ENCODE measurements at regions not wholly inside any gene's neighbourhood (a gene's known extent, or its start where the extent isn't known, plus 50 kb on each side); places are given as distances from the start of the nearest gene placed in this dataset.

GRCh38 chr12:83659321-83659720, 972.6 kb downstream of the TMTC2 start:
- TF ChIP-seq, protein P1, sequence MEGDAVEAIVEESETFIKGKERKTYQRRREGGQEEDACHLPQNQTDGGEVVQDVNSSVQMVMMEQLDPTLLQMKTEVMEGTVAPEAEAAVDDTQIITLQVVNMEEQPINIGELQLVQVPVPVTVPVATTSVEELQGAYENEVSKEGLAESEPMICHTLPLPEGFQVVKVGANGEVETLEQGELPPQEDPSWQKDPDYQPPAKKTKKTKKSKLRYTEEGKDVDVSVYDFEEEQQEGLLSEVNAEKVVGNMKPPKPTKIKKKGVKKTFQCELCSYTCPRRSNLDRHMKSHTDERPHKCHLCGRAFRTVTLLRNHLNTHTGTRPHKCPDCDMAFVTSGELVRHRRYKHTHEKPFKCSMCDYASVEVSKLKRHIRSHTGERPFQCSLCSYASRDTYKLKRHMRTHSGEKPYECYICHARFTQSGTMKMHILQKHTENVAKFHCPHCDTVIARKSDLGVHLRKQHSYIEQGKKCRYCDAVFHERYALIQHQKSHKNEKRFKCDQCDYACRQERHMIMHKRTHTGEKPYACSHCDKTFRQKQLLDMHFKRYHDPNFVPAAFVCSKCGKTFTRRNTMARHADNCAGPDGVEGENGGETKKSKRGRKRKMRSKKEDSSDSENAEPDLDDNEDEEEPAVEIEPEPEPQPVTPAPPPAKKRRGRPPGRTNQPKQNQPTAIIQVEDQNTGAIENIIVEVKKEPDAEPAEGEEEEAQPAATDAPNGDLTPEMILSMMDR (IDR thresholded peaks at IDR 0.05), result no peak
- TF ChIP-seq EZH2 (IDR thresholded peaks at IDR 0.05), result no peak

Data from neural progenitor cell (in vitro differentiated cells).